ENCODE measurements at regions not wholly inside any gene's neighbourhood (a gene's known extent, or its start where the extent isn't known, plus 50 kb on each side); places are given as distances from the start of the nearest gene placed in this dataset.

DNA sequence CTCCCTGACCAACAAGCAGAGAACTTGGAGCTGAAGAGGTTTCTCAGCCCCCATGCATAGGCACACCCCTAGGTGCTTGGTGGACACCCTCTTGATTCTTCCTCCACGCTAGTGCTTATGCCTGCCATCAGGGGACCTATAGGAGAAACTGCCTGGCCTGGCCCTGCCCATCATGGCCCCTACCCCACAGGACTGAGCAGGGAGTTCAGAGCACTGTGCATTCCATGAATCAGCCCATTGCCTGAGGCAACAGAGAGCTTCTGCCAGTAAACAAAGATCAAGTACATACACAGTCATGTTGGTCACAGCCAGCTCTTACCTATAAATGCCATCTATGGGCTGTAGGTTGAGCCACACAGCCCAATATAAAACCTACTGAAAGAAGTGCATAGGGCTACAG lies 99.1 kb upstream of the EDNRA start:
- TF ChIP-seq, protein P1, sequence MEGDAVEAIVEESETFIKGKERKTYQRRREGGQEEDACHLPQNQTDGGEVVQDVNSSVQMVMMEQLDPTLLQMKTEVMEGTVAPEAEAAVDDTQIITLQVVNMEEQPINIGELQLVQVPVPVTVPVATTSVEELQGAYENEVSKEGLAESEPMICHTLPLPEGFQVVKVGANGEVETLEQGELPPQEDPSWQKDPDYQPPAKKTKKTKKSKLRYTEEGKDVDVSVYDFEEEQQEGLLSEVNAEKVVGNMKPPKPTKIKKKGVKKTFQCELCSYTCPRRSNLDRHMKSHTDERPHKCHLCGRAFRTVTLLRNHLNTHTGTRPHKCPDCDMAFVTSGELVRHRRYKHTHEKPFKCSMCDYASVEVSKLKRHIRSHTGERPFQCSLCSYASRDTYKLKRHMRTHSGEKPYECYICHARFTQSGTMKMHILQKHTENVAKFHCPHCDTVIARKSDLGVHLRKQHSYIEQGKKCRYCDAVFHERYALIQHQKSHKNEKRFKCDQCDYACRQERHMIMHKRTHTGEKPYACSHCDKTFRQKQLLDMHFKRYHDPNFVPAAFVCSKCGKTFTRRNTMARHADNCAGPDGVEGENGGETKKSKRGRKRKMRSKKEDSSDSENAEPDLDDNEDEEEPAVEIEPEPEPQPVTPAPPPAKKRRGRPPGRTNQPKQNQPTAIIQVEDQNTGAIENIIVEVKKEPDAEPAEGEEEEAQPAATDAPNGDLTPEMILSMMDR (IDR thresholded peaks at IDR 0.05 in 2 of 3, conservative IDR thresholded peaks at IDR 0.05 in 1 of 3; ENCODE audit: insufficient read depth in 2 of 3, low read depth in 1 of 3, low read length in 3 of 3), result no peak
- TF ChIP-seq SAFB2 (IDR thresholded peaks at IDR 0.05; ENCODE audit: borderline replicate concordance, low read depth, low read length, severe bottlenecking) (no peak), ZNF174 (CRISPR knock-in tag; IDR thresholded peaks at IDR 0.05) (no peak), MTA2 (IDR thresholded peaks at IDR 0.05; ENCODE audit: low read depth) (no peak), NFYB (IDR thresholded peaks at IDR 0.05; ENCODE audit: extremely low read depth, insufficient read length) (no peak), ERF (CRISPR knock-in tag; IDR thresholded peaks at IDR 0.05) (no peak), SMAD4 (CRISPR knock-in tag; conservative IDR thresholded peaks at IDR 0.05) (no peak)
- TF ChIP-seq, protein P2, sequence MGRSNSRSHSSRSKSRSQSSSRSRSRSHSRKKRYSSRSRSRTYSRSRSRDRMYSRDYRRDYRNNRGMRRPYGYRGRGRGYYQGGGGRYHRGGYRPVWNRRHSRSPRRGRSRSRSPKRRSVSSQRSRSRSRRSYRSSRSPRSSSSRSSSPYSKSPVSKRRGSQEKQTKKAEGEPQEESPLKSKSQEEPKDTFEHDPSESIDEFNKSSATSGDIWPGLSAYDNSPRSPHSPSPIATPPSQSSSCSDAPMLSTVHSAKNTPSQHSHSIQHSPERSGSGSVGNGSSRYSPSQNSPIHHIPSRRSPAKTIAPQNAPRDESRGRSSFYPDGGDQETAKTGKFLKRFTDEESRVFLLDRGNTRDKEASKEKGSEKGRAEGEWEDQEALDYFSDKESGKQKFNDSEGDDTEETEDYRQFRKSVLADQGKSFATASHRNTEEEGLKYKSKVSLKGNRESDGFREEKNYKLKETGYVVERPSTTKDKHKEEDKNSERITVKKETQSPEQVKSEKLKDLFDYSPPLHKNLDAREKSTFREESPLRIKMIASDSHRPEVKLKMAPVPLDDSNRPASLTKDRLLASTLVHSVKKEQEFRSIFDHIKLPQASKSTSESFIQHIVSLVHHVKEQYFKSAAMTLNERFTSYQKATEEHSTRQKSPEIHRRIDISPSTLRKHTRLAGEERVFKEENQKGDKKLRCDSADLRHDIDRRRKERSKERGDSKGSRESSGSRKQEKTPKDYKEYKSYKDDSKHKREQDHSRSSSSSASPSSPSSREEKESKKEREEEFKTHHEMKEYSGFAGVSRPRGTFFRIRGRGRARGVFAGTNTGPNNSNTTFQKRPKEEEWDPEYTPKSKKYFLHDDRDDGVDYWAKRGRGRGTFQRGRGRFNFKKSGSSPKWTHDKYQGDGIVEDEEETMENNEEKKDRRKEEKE (IDR thresholded peaks at IDR 0.05; ENCODE audit: borderline replicate concordance in 1 of 2, control insufficient read depth in 1 of 2, low read depth in 2 of 2, low read length in 1 of 2), result no peak
- TF ChIP-seq, protein P3, sequence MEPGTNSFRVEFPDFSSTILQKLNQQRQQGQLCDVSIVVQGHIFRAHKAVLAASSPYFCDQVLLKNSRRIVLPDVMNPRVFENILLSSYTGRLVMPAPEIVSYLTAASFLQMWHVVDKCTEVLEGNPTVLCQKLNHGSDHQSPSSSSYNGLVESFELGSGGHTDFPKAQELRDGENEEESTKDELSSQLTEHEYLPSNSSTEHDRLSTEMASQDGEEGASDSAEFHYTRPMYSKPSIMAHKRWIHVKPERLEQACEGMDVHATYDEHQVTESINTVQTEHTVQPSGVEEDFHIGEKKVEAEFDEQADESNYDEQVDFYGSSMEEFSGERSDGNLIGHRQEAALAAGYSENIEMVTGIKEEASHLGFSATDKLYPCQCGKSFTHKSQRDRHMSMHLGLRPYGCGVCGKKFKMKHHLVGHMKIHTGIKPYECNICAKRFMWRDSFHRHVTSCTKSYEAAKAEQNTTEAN (CRISPR knock-in tag; IDR thresholded peaks at IDR 0.05), result no peak
- TF ChIP-seq, protein P4, sequence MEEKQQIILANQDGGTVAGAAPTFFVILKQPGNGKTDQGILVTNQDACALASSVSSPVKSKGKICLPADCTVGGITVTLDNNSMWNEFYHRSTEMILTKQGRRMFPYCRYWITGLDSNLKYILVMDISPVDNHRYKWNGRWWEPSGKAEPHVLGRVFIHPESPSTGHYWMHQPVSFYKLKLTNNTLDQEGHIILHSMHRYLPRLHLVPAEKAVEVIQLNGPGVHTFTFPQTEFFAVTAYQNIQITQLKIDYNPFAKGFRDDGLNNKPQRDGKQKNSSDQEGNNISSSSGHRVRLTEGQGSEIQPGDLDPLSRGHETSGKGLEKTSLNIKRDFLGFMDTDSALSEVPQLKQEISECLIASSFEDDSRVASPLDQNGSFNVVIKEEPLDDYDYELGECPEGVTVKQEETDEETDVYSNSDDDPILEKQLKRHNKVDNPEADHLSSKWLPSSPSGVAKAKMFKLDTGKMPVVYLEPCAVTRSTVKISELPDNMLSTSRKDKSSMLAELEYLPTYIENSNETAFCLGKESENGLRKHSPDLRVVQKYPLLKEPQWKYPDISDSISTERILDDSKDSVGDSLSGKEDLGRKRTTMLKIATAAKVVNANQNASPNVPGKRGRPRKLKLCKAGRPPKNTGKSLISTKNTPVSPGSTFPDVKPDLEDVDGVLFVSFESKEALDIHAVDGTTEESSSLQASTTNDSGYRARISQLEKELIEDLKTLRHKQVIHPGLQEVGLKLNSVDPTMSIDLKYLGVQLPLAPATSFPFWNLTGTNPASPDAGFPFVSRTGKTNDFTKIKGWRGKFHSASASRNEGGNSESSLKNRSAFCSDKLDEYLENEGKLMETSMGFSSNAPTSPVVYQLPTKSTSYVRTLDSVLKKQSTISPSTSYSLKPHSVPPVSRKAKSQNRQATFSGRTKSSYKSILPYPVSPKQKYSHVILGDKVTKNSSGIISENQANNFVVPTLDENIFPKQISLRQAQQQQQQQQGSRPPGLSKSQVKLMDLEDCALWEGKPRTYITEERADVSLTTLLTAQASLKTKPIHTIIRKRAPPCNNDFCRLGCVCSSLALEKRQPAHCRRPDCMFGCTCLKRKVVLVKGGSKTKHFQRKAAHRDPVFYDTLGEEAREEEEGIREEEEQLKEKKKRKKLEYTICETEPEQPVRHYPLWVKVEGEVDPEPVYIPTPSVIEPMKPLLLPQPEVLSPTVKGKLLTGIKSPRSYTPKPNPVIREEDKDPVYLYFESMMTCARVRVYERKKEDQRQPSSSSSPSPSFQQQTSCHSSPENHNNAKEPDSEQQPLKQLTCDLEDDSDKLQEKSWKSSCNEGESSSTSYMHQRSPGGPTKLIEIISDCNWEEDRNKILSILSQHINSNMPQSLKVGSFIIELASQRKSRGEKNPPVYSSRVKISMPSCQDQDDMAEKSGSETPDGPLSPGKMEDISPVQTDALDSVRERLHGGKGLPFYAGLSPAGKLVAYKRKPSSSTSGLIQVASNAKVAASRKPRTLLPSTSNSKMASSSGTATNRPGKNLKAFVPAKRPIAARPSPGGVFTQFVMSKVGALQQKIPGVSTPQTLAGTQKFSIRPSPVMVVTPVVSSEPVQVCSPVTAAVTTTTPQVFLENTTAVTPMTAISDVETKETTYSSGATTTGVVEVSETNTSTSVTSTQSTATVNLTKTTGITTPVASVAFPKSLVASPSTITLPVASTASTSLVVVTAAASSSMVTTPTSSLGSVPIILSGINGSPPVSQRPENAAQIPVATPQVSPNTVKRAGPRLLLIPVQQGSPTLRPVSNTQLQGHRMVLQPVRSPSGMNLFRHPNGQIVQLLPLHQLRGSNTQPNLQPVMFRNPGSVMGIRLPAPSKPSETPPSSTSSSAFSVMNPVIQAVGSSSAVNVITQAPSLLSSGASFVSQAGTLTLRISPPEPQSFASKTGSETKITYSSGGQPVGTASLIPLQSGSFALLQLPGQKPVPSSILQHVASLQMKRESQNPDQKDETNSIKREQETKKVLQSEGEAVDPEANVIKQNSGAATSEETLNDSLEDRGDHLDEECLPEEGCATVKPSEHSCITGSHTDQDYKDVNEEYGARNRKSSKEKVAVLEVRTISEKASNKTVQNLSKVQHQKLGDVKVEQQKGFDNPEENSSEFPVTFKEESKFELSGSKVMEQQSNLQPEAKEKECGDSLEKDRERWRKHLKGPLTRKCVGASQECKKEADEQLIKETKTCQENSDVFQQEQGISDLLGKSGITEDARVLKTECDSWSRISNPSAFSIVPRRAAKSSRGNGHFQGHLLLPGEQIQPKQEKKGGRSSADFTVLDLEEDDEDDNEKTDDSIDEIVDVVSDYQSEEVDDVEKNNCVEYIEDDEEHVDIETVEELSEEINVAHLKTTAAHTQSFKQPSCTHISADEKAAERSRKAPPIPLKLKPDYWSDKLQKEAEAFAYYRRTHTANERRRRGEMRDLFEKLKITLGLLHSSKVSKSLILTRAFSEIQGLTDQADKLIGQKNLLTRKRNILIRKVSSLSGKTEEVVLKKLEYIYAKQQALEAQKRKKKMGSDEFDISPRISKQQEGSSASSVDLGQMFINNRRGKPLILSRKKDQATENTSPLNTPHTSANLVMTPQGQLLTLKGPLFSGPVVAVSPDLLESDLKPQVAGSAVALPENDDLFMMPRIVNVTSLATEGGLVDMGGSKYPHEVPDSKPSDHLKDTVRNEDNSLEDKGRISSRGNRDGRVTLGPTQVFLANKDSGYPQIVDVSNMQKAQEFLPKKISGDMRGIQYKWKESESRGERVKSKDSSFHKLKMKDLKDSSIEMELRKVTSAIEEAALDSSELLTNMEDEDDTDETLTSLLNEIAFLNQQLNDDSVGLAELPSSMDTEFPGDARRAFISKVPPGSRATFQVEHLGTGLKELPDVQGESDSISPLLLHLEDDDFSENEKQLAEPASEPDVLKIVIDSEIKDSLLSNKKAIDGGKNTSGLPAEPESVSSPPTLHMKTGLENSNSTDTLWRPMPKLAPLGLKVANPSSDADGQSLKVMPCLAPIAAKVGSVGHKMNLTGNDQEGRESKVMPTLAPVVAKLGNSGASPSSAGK (IDR thresholded peaks at IDR 0.05), result no peak
